Brain microvascular endothelial cell (primary cell): ENCODE measurements at regions not wholly inside any gene's neighbourhood (a gene's known extent, or its start where the extent isn't known, plus 50 kb on each side); places are given as distances from the start of the nearest gene placed in this dataset.

Source experiments
- DNase-seq: peaks from one replicate; pipeline ENCODE4 v3.0.0-alpha.2; 2020
- H3K27ac ChIP-seq: fragments of 250-450 bp; sonication (Bioruptor Pico); 2 replicates; pipeline ENCODE4 v1.5.1; 2020; ENCODE audit warnings: mild to moderate bottlenecking, moderate library complexity
- H3K27me3 ChIP-seq: fragments of 250-450 bp; sonication (Bioruptor Pico); replicated peaks from 2 replicates; pipeline ENCODE4 v1.5.1; 2020; ENCODE audit warnings: mild to moderate bottlenecking
- H3K36me3 ChIP-seq: fragments of 250-450 bp; sonication (Bioruptor Pico); replicated peaks from 2 replicates; pipeline ENCODE4 v1.5.1; 2020; ENCODE audit warnings: mild to moderate bottlenecking
- H3K4me3 ChIP-seq: 2 replicates; pipeline ENCODE4 v1.5.1; 2011; ENCODE audit warnings: low read depth, mild to moderate bottlenecking, control low read depth, low read length, moderate library complexity
- CTCF ChIP-seq: IDR thresholded peaks from 2 replicates; pipeline ENCODE4 v1.5.1; 2011; ENCODE audit warnings: low read depth, mild to moderate bottlenecking, moderate library complexity, low read length, control low read depth, inconsistent platforms; ENCODE audit errors: missing control alignments
- in situ Hi-C: cut with HindIII; loops from 2 replicates; pipeline ENCODE4 v1.10.0; 2017; ENCODE audit warnings: low sequenced_read_pairs, low pct_ligation_motif_present

- Histone ChIP-seq H3K27me3 (no peaks in the 10 kb centered on the region), H3K27ac (no peak overlapping the region), H3K36me3 (no peaks in the 10 kb centered on the region), H3K4me3 (no peak overlapping the region)
- in situ Hi-C loops: no loop called here
- no peak for TF ChIP-seq CTCF
- DNase-seq: no peak
These were observed 329.3 kb downstream of the ENC1 start for GRCh38 chr5:74310997-74311930.

GRCh38 chr5:74310386-74310785 is 330.1 kb downstream of the ENC1 start:
- no peak for DNase-seq
- Histone ChIP-seq H3K27me3 (no peaks in the 10 kb centered on the region), H3K27ac (no peak overlapping the region), H3K36me3 (no peaks in the 10 kb centered on the region), H3K4me3 (no peak overlapping the region)
- in situ Hi-C loops: no loop called here
- TF ChIP-seq CTCF: no peak

- TF ChIP-seq CTCF: no peak
- Histone ChIP-seq H3K27ac (no peak overlapping the region), H3K27me3 (no peaks in the 10 kb centered on the region), H3K36me3 (no peaks in the 10 kb centered on the region), H3K4me3 (no peak overlapping the region)
- DNase-seq: no peak
- in situ Hi-C loops: no loop called here
These were observed 331.5 kb downstream of the ENC1 start for GRCh38 chr5:74309050-74309449.

GRCh38 chr5:74306845-74307244 is 333.7 kb downstream of the ENC1 start:
- Histone ChIP-seq H3K36me3 (no peaks in the 10 kb centered on the region), H3K27me3 (no peaks in the 10 kb centered on the region), H3K27ac (no peak overlapping the region), H3K4me3 (no peak overlapping the region)
- TF ChIP-seq CTCF: no peak
- in situ Hi-C loops: no loop called here
- DNase-seq: no peak

- TF ChIP-seq CTCF: no peak
- Histone ChIP-seq H3K4me3 (no peak overlapping the region), H3K36me3 (no peaks in the 10 kb centered on the region), H3K27ac (no peak overlapping the region), H3K27me3 (no peaks in the 10 kb centered on the region)
- in situ Hi-C loops: no loop called here
- no peak for DNase-seq
These were observed 336.0 kb downstream of the ENC1 start for GRCh38 chr5:74304536-74304935.
